Neural progenitor cell (in vitro differentiated cells): ENCODE measurements at regions not wholly inside any gene's neighbourhood (a gene's known extent, or its start where the extent isn't known, plus 50 kb on each side); places are given as distances from the start of the nearest gene placed in this dataset.
A peak's percentile ranks its signal among the peaks of the same experiment; 100 is the strongest.

Experiments used
- DNase-seq: peaks from one replicate; pipeline ENCODE4 v3.0.0-alpha.2; 2016; ENCODE audit warnings: low spot score
- H2AFZ ChIP-seq: fragments of 200-600 bp; sonication (generic); replicated peaks from 2 replicates; pipeline ENCODE4 v1.6.1; 2016; ENCODE audit warnings: antibody characterized with exemption
- H3F3A ChIP-seq: fragments of 200-600 bp; sonication (generic); 2 replicates; pipeline ENCODE4 v1.6.1; 2016; ENCODE audit warnings: antibody characterized with exemption, low read depth
- H3K27ac ChIP-seq: fragments of 200-600 bp; sonication (generic); 2 replicates; pipeline ENCODE4 v1.5.1; 2016; ENCODE audit warnings: mild to moderate bottlenecking
- H3K27me3 ChIP-seq: fragments of 200-600 bp; sonication (generic); 2 replicates; pipeline ENCODE4 v1.6.1; 2016; ENCODE audit warnings: mild to moderate bottlenecking, moderate library complexity
- H3K36me3 ChIP-seq: fragments of 200-600 bp; sonication (generic); 2 replicates; pipeline ENCODE4 v1.5.1; 2016
- H3K4me1 ChIP-seq: fragments of 200-600 bp; sonication (generic); 2 replicates; pipeline ENCODE4 v1.6.1; 2016; ENCODE audit warnings: mixed run types
- H3K4me2 ChIP-seq: fragments of 200-600 bp; sonication (generic); 2 replicates; pipeline ENCODE4 v1.6.1; 2016
- H3K4me3 ChIP-seq: fragments of 200-600 bp; sonication (generic); 2 replicates; pipeline ENCODE4 v1.5.1; 2016
- H3K79me2 ChIP-seq: fragments of 200-600 bp; sonication (generic); 2 replicates; pipeline ENCODE4 v1.6.1; 2016; ENCODE audit warnings: low read depth
- H3K9ac ChIP-seq: fragments of 200-600 bp; sonication (generic); 2 replicates; pipeline ENCODE4 v1.6.1; 2016
- H3K9me3 ChIP-seq: fragments of 200-600 bp; sonication (generic); 2 replicates; pipeline ENCODE4 v1.5.1; 2016; ENCODE audit warnings: low read depth
- H4K20me1 ChIP-seq: fragments of 200-600 bp; sonication (generic); 2 replicates; pipeline ENCODE4 v1.6.1; 2016; ENCODE audit warnings: low read depth
- H3K27ac Mint-ChIP-seq: 3 replicates; pipeline ENCODE4 v1.8.0; 2021; ENCODE audit warnings: mixed read lengths
- H3K27me3 Mint-ChIP-seq: 2 replicates; pipeline ENCODE4 v1.8.0; 2022; ENCODE audit warnings: low read depth, mild to moderate bottlenecking, inconsistent platforms, moderate library complexity, mixed read lengths; ENCODE audit not compliant: insufficient read depth
- H3K36me3 Mint-ChIP-seq: 3 replicates; pipeline ENCODE4 v1.8.0; 2021; ENCODE audit warnings: mixed read lengths
- H3K4me1 Mint-ChIP-seq: 3 replicates; pipeline ENCODE4 v1.8.0; 2021; ENCODE audit warnings: mixed read lengths
- H3K4me3 Mint-ChIP-seq: 3 replicates; pipeline ENCODE4 v1.8.0; 2021; ENCODE audit warnings: mild to moderate bottlenecking, moderate library complexity, mixed read lengths
- H3K9me3 Mint-ChIP-seq: 3 replicates; pipeline ENCODE4 v1.8.0; 2020; ENCODE audit warnings: mixed read lengths
- CTCF ChIP-seq: fragments of 200-600 bp; sonication (generic); IDR thresholded peaks from 2 replicates; pipeline ENCODE4 v1.5.1; 2017; ENCODE audit warnings: antibody characterized with exemption, mild to moderate bottlenecking
- EZH2 ChIP-seq: fragments of 200-600 bp; sonication (generic); IDR thresholded peaks from 2 replicates; pipeline ENCODE4 v1.6.1; 2017; ENCODE audit warnings: antibody characterized with exemption, mild to moderate bottlenecking, moderate library complexity
- EZH2phosphoT487 ChIP-seq: fragments of 200-600 bp; sonication (generic); IDR thresholded peaks from 2 replicates; pipeline ENCODE4 v1.6.1; 2017; ENCODE audit warnings: antibody characterized with exemption

GRCh38 chr5:96565582-96566265 is 96.5 kb upstream of the CAST start:
- Histone ChIP-seq H3K9me3 (no peaks in the 10 kb centered on the region), H3K4me2 (no peak overlapping the region), H2AFZ (no peak overlapping the region), H3K27ac (no peak overlapping the region), H3K36me3 (no peaks in the 10 kb centered on the region), H4K20me1 (no peaks in the 10 kb centered on the region), H3K4me1 (no peaks in the 10 kb centered on the region), H3K9ac (no peak overlapping the region), H3K79me2 (no peaks in the 10 kb centered on the region), H3F3A (no peaks in the 10 kb centered on the region), H3K4me3 (no peak overlapping the region), H3K27me3 (no peaks in the 10 kb centered on the region)
- no peaks in the 10 kb centered on the region for H3K36me3 Mint-ChIP-seq
- H3K4me1 Mint-ChIP-seq: peaks cover 25% of the 10 kb centered on the region
- TF ChIP-seq CTCF: no peak
- no peak for TF ChIP-seq EZH2
- no peak for TF ChIP-seq EZH2phosphoT487
- DNase-seq: peak; percentile 47
- H3K4me3 Mint-ChIP-seq: no peak overlapping the region
- H3K9me3 Mint-ChIP-seq: no peaks in the 10 kb centered on the region
- no peaks in the 10 kb centered on the region for H3K27me3 Mint-ChIP-seq
- H3K27ac Mint-ChIP-seq: no peak overlapping the region

- DNase-seq: no peak
- Histone ChIP-seq H3K36me3 (no peaks in the 10 kb centered on the region), H3K4me2 (no peak overlapping the region), H3K79me2 (no peaks in the 10 kb centered on the region), H3K27me3 (no peaks in the 10 kb centered on the region), H3K9me3 (no peaks in the 10 kb centered on the region), H3K4me1 (no peaks in the 10 kb centered on the region), H3F3A (no peaks in the 10 kb centered on the region), H3K9ac (no peak overlapping the region), H3K27ac (no peak overlapping the region), H3K4me3 (no peak overlapping the region), H4K20me1 (no peaks in the 10 kb centered on the region), H2AFZ (no peak overlapping the region)
- Mint-ChIP-seq H3K27ac (no peak overlapping the region), H3K4me1 (peaks cover 25% of the 10 kb centered on the region), H3K4me3 (no peak overlapping the region), H3K36me3 (no peaks in the 10 kb centered on the region), H3K9me3 (no peaks in the 10 kb centered on the region), H3K27me3 (no peaks in the 10 kb centered on the region)
- TF ChIP-seq CTCF (no peak), EZH2phosphoT487 (no peak), EZH2 (no peak)
Measured at GRCh38 chr5:96566833-96567587, 95.2 kb upstream of the CAST start.

- no peaks in the 10 kb centered on the region for H3K9me3 ChIP-seq
- no peak overlapping the region for H3K4me3 ChIP-seq
- H4K20me1 ChIP-seq: no peaks in the 10 kb centered on the region
- no peaks in the 10 kb centered on the region for H3K27me3 ChIP-seq
- Mint-ChIP-seq H3K27ac (no peak overlapping the region), H3K36me3 (no peaks in the 10 kb centered on the region), H3K4me3 (no peak overlapping the region), H3K27me3 (no peaks in the 10 kb centered on the region), H3K9me3 (no peaks in the 10 kb centered on the region), H3K4me1 (peaks cover 25% of the 10 kb centered on the region)
- no peak overlapping the region for H3K27ac ChIP-seq
- no peaks in the 10 kb centered on the region for H3K4me1 ChIP-seq
- no peak for TF ChIP-seq EZH2phosphoT487
- no peak for TF ChIP-seq EZH2
- TF ChIP-seq CTCF: no peak
- no peaks in the 10 kb centered on the region for H3K79me2 ChIP-seq
- H3K36me3 ChIP-seq: no peaks in the 10 kb centered on the region
- no peak for DNase-seq
- H3K4me2 ChIP-seq: no peak overlapping the region
- no peak overlapping the region for H3K9ac ChIP-seq
- H3F3A ChIP-seq: no peaks in the 10 kb centered on the region
- no peak overlapping the region for H2AFZ ChIP-seq
Measured at GRCh38 chr5:96569332-96569731, 92.8 kb upstream of the CAST start.
